Activated B cell treated with CpG ODN at 0.5 μM for 24 hours (primary cell): ENCODE measurements at regions not wholly inside any gene's neighbourhood (a gene's known extent, or its start where the extent isn't known, plus 50 kb on each side); places are given as distances from the start of the nearest gene placed in this dataset.

Experiments used
- ATAC-seq: fragments of 200-7000 bp; cut with Tn5 transposase; one replicate; pipeline ENCODE4 v1.10.0; 2021; ENCODE audit warnings: low read depth, mild to moderate bottlenecking, moderate library complexity
- CTCF ChIA-PET: fragments of 350-600 bp; sonication (Branson Sonifier 250); formaldehyde crosslinking; loops from one replicate; lab custom pipeline; 2021; ENCODE audit warnings: antibody characterized with exemption; lab: Charles Lee
- POLR2A ChIA-PET: fragments of 350-600 bp; sonication (Branson Sonifier 250); formaldehyde crosslinking; loops from one replicate; lab custom pipeline; 2021; ENCODE audit warnings: antibody characterized with exemption; lab: Charles Lee
- DNase-seq: peaks from one replicate; pipeline ENCODE4 v3.0.0; 2022
- H3K27ac Mint-ChIP-seq: one replicate; pipeline ENCODE4 v1.8.0; 2020; ENCODE audit warnings: mixed read lengths
- H3K27me3 Mint-ChIP-seq: one replicate; pipeline ENCODE4 v1.8.0; 2021; ENCODE audit warnings: mixed read lengths
- H3K36me3 Mint-ChIP-seq: one replicate; pipeline ENCODE4 v1.8.0; 2021; ENCODE audit warnings: low read depth, mixed read lengths
- H3K4me1 Mint-ChIP-seq: one replicate; pipeline ENCODE4 v1.8.0; 2021; ENCODE audit warnings: mixed read lengths
- H3K4me3 Mint-ChIP-seq: one replicate; pipeline ENCODE4 v1.8.0; 2020; ENCODE audit warnings: mild to moderate bottlenecking, mixed read lengths
- H3K9me3 Mint-ChIP-seq: one replicate; pipeline ENCODE4 v1.8.0; 2020; ENCODE audit warnings: mixed read lengths
- CTCF ChIP-seq: fragments of 200-600 bp; IDR thresholded peaks from one replicate; pipeline ENCODE4 v1.8.0; 2022; ENCODE audit warnings: antibody characterized with exemption, mild to moderate bottlenecking
- intact Hi-C: fragments of 100-400 bp; cut with micrococcal nuclease; formaldehyde crosslinking; loops from one replicate; pipeline ENCODE4 v1.15.1; 2024

DNA sequence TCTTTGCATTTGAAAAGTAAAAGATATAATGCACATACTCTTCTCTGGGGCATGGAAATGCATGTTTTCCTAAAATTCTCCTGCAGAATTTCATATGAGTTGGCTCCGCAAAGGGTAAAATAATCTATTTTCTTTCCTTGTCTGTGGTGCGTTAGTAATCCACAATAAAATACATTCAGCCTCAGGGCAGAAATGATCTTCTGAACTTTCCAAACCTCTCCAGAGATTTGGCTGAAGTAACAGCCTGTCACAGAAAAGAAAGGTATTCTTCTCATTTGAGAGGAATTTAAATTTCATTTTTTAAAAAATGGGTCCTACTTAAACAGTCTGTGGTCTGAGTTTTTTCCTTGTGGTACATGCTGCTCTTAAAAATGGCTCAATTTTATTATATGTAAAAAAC, 182.7 kb upstream of the DCBLD2 start:
- Mint-ChIP-seq H3K4me3 (no peak overlapping the region), H3K4me1 (no peaks in the 10 kb centered on the region), H3K36me3 (no peaks in the 10 kb centered on the region), H3K27me3 (peaks cover 2% of the 10 kb centered on the region), H3K9me3 (no peaks in the 10 kb centered on the region), H3K27ac (no peak overlapping the region)
- intact Hi-C loops, result no loop called here
- ATAC-seq, result no peak
- no peak for TF ChIP-seq CTCF
- ChIA-PET POLR2A (no interaction called here), CTCF (no interaction called here)
- DNase-seq, result no peak

DNA sequence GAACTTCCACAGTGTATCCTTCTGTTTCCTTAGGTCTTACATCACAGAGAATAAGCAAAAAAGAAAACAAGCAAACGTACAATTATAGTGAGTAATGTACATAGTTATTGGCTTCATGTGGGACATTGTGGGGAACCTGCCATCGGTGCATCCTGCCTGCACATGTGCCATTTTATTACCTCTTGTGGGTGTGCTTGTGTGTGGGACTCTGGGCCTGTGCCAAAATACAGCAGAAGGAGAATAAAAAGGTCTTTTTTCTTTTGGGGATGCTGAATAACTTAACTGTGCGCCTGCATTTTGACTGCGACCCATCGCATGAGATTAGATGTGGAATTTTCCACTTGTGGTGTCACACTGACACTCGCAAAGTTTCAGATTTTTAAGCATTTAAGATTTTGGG, 169.6 kb upstream of the DCBLD2 start:
- CTCF ChIA-PET, result no interaction called here
- intact Hi-C loops, result no loop called here
- Mint-ChIP-seq H3K27me3 (no peaks in the 10 kb centered on the region), H3K36me3 (no peaks in the 10 kb centered on the region), H3K27ac (no peak overlapping the region), H3K4me1 (no peaks in the 10 kb centered on the region), H3K4me3 (no peak overlapping the region), H3K9me3 (peaks cover 2% of the 10 kb centered on the region)
- no peak for ATAC-seq
- TF ChIP-seq CTCF, result no peak
- POLR2A ChIA-PET, result no interaction called here
- no peak for DNase-seq

DNA sequence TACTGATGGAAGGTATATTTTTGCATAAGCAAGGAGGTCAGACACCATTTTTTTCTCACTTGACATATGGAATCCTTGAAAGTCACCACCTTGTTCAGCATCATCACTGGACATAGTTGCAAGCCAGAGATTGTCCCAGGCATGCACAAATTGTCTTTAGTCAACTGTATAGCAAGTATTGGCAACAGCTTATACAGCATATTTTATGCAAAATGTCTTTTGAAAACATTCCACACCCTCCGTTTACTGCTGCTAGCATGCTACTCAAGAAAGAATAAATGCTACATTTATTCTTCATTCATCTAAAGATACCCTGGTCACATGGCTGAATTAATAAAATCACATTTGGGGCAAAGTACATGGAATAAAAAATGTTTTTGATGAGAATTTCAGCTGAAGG, 168.5 kb upstream of the DCBLD2 start:
- ATAC-seq (no peak), DNase-seq (no peak)
- no peaks in the 10 kb centered on the region for H3K27me3 Mint-ChIP-seq
- CTCF ChIA-PET, result no interaction called here
- no peaks in the 10 kb centered on the region for H3K4me1 Mint-ChIP-seq
- H3K36me3 Mint-ChIP-seq, result no peaks in the 10 kb centered on the region
- H3K4me3 Mint-ChIP-seq, result no peak overlapping the region
- POLR2A ChIA-PET, result no interaction called here
- H3K9me3 Mint-ChIP-seq, result peaks cover 2% of the 10 kb centered on the region
- H3K27ac Mint-ChIP-seq, result no peak overlapping the region
- no peak for TF ChIP-seq CTCF
- intact Hi-C loops, result no loop called here

DNA sequence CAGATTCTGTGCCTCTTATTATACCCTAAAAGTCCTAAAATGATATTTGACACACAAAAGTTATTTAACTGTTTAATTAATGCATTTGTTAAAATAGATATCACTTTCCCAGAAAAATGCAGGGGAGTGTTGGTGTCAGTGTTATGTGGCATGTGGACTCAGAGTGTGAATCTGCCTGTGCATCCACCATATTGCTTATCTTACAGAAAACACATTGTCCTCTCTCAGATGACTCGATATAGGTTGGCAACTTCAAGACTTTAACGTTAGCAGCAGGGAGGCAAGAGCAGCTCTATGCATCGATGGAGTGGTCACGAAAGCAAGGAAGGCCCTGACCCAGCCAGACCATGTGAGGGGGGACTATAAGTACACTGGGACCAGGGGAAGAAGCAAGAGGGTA, 165.4 kb upstream of the DCBLD2 start:
- H3K36me3 Mint-ChIP-seq, result no peaks in the 10 kb centered on the region
- ATAC-seq (no peak), DNase-seq (no peak)
- H3K4me3 Mint-ChIP-seq, result no peak overlapping the region
- no peak overlapping the region for H3K27ac Mint-ChIP-seq
- ChIA-PET CTCF (no interaction called here), POLR2A (no interaction called here)
- H3K27me3 Mint-ChIP-seq, result no peaks in the 10 kb centered on the region
- no peaks in the 10 kb centered on the region for H3K4me1 Mint-ChIP-seq
- TF ChIP-seq CTCF, result no peak
- intact Hi-C loops, result no loop called here
- H3K9me3 Mint-ChIP-seq, result no peaks in the 10 kb centered on the region

DNA sequence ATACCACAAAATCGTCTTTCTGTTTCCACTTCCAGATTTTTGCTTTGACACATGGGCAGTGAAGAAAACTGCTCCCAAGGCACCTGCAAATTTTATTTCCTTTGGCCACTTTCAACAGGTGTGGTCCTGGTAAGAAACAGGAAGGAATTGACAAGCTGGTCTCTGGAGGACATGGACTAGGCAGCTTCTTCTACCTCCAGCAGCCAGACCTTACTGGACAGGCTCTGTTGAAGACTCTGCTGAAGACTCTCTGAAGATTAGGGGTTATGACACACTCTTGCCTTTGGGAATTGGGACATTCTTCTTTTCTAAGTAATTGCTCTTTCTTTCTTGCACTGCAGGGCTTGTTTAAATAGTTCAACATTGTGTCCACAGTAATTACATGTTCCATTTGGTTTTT, 147.7 kb upstream of the DCBLD2 start:
- no peak overlapping the region for H3K27ac Mint-ChIP-seq
- ATAC-seq (no peak), DNase-seq (no peak)
- H3K4me1 Mint-ChIP-seq, result no peaks in the 10 kb centered on the region
- ChIA-PET POLR2A (no interaction called here), CTCF (no interaction called here)
- no peaks in the 10 kb centered on the region for H3K27me3 Mint-ChIP-seq
- intact Hi-C loops, result no loop called here
- no peaks in the 10 kb centered on the region for H3K36me3 Mint-ChIP-seq
- H3K4me3 Mint-ChIP-seq, result no peak overlapping the region
- no peaks in the 10 kb centered on the region for H3K9me3 Mint-ChIP-seq
- no peak for TF ChIP-seq CTCF
